GM21360 (cell line): ENCODE measurements at regions not wholly inside any gene's neighbourhood (a gene's known extent, or its start where the extent isn't known, plus 50 kb on each side); places are given as distances from the start of the nearest gene placed in this dataset.
"Not testable (repeated sequence)": the region's sequence is repeated elsewhere in the genome, so short reads cannot be mapped to it uniquely, and the experiment has no call there.

Experiments
- ATAC-seq: cut with Tn5 transposase; IDR thresholded peaks from one replicate; pipeline ENCODE4 v1.9.1; 2021; ENCODE audit warnings: mild to moderate bottlenecking, moderate library complexity; ENCODE audit not compliant: unreplicated experiment

- not testable (repeated sequence) for ATAC-seq
These were observed 388.0 kb downstream of the TFAP2B start for GRCh38 chr6:51206686-51207085.

- no peak for ATAC-seq
These were observed 391.0 kb downstream of the TFAP2B start for GRCh38 chr6:51209651-51210050.

GRCh38 chr6:51213811-51214210 is 395.1 kb downstream of the TFAP2B start:
- no peak for ATAC-seq

- ATAC-seq: no peak
These were observed 395.8 kb downstream of the TFAP2B start for GRCh38 chr6:51214442-51214841.

- no peak for ATAC-seq
These were observed 399.5 kb downstream of the TFAP2B start for GRCh38 chr6:51218181-51218580.

GRCh38 chr6:51224580-51225240 is 406.0 kb downstream of the TFAP2B start:
- not testable (repeated sequence) for ATAC-seq

GRCh38 chr6:51241376-51241775 is 422.7 kb downstream of the TFAP2B start:
- no peak for ATAC-seq

- ATAC-seq: no peak
These were observed 431.1 kb downstream of the TFAP2B start for GRCh38 chr6:51249798-51250197.

- ATAC-seq: no peak
These were observed 431.6 kb downstream of the TFAP2B start for GRCh38 chr6:51250317-51250716.

GRCh38 chr6:51257938-51258337 is 439.3 kb downstream of the TFAP2B start:
- no peak for ATAC-seq

GRCh38 chr6:51260003-51260402 is 441.3 kb downstream of the TFAP2B start:
- no peak for ATAC-seq

- no peak for ATAC-seq
These were observed 443.0 kb downstream of the TFAP2B start for GRCh38 chr6:51261691-51262090.

GRCh38 chr6:51265426-51265825 is 446.8 kb downstream of the TFAP2B start:
- ATAC-seq: no peak

GRCh38 chr6:51266604-51267003 is 447.9 kb downstream of the TFAP2B start:
- no peak for ATAC-seq

- no peak for ATAC-seq
These were observed 450.0 kb downstream of the TFAP2B start for GRCh38 chr6:51268666-51269065.

GRCh38 chr6:51269876-51270275 is 451.2 kb downstream of the TFAP2B start:
- no peak for ATAC-seq

- ATAC-seq: no peak
These were observed 452.9 kb downstream of the TFAP2B start for GRCh38 chr6:51271615-51272014.

- ATAC-seq: no peak
These were observed 454.7 kb downstream of the TFAP2B start for GRCh38 chr6:51273228-51273961.

GRCh38 chr6:51277474-51277873 is 458.8 kb downstream of the TFAP2B start:
- ATAC-seq: no peak

- ATAC-seq: no peak
These were observed 463.4 kb downstream of the TFAP2B start for GRCh38 chr6:51282026-51282425.

- no peak for ATAC-seq
These were observed 465.2 kb downstream of the TFAP2B start for GRCh38 chr6:51283723-51284355.

- no peak for ATAC-seq
These were observed 467.2 kb downstream of the TFAP2B start for GRCh38 chr6:51285876-51286275.
